Upper lobe of left lung (tissue), 6 donors: ENCODE measurements at regions not wholly inside any gene's neighbourhood (a gene's known extent, or its start where the extent isn't known, plus 50 kb on each side); places are given as distances from the start of the nearest gene placed in this dataset.

Source experiments
- ATAC-seq, 2 donors: fragments of 200-7000 bp; cut with Tn5 transposase; one replicate each; pipeline ENCODE4 v1.9.1; 2022; ENCODE audit warnings: mild to moderate bottlenecking in 2 of 2, moderate library complexity in 2 of 2; ENCODE audit not compliant: low FRiP score in 2 of 2
- DNase-seq, 2 donors: peaks; one replicate each; pipeline ENCODE4 v3.0.0-alpha.2; 2019 to 2020
- H3K27ac ChIP-seq, 4 donors: fragments of 200-600 bp; sonication (generic); one replicate each; pipeline ENCODE4 v1.5.1; 2016 to 2019
- H3K27me3 ChIP-seq, 4 donors: fragments of 200-600 bp; sonication (generic); one replicate each; pipeline ENCODE4 v1.5.1; 2017 to 2019
- H3K36me3 ChIP-seq, 4 donors: fragments of 200-600 bp; sonication (generic); one replicate each; pipeline ENCODE4 v1.5.1; 2016 to 2019
- H3K4me1 ChIP-seq, 4 donors: fragments of 200-600 bp; sonication (generic); one replicate each; pipeline ENCODE4 v1.5.1; 2018 to 2019
- H3K4me3 ChIP-seq, 4 donors: fragments of 200-600 bp; sonication (generic); one replicate each; pipeline ENCODE4 v1.5.1; 2017 to 2019; ENCODE audit warnings: mild to moderate bottlenecking in 2 of 4, moderate library complexity in 1 of 4
- H3K9me3 ChIP-seq, 4 donors: fragments of 200-600 bp; sonication (generic); one replicate each; pipeline ENCODE4 v1.5.1; 2018 to 2019
- CTCF ChIP-seq, 6 experiments: fragments of 450-650 bp in 4 of 6; fragments of 200-600 bp in 2 of 6; sonication (generic) in 2 of 6; IDR thresholded peaks; one replicate each; pipeline ENCODE4 v1.5.1; 2016 to 2019; ENCODE audit warnings: antibody characterized with exemption in 6 of 6
- EP300 ChIP-seq, 4 donors: sonication (generic); formaldehyde crosslinking; IDR thresholded peaks; one replicate each; pipeline ENCODE4 v1.5.1; 2017; ENCODE audit warnings: antibody characterized with exemption in 4 of 4, control low read depth in 2 of 4
- POLR2A ChIP-seq, 4 donors: fragments of 450-650 bp; IDR thresholded peaks; one replicate each; pipeline ENCODE4 v1.5.1; 2016 to 2017; ENCODE audit warnings: antibody characterized with exemption in 4 of 4, mild to moderate bottlenecking in 2 of 4
- POLR2AphosphoS5 ChIP-seq, 2 donors: sonication (generic); formaldehyde crosslinking; IDR thresholded peaks; one replicate each; pipeline ENCODE4 v1.5.1; 2017; ENCODE audit warnings: antibody characterized with exemption in 2 of 2
- WGBS, 2 donors: methylation state at CpG; one replicate each; pipeline ENCODE4 v1.1.5; 2017 to 2018; 5-methylcytosine and 5-hydroxymethylcytosine counted together
- donor health status: DM: no; HTN: no; CAD: no; lungs with moderate emphysema.
- donor health status: DM: no; HTN: yes; CAD: no; lungs with severe emphysema.

- TF ChIP-seq POLR2AphosphoS5 (IDR thresholded peaks at IDR 0.05) (peak in 1 of 2 donors; percentile 17), EP300 (IDR thresholded peaks at IDR 0.05) (no peak)
- ATAC-seq (no peak), DNase-seq (no peak)
- 53 to 58% methylated on average over 2 to 7 of the region's 7 CpGs for WGBS, 2 donors
- H3K27me3 ChIP-seq = no peaks in the 10 kb centered on the region
- H3K4me1 ChIP-seq = no peaks in the 10 kb centered on the region
- H3K4me3 ChIP-seq = no peak overlapping the region
- H3K27ac ChIP-seq = no peak overlapping the region
- H3K9me3 ChIP-seq = no peaks in the 10 kb centered on the region
- H3K36me3 ChIP-seq = no peaks in the 10 kb centered on the region
Measured at GRCh38 chr18:78367996-78368395, 611.6 kb upstream of the SALL3 start.

- no peak for DNase-seq
- 81 to 84% methylated on average over 7 to 10 of the region's 10 CpGs for whole genome bisulfite sequencing, 2 donors
Measured at GRCh38 chr18:78368726-78369125, 610.9 kb upstream of the SALL3 start.

GRCh38 chr18:78376046-78376445 lies 603.6 kb upstream of the SALL3 start:
- Histone ChIP-seq H3K27me3 (no peaks in the 10 kb centered on the region), H3K9me3 (no peaks in the 10 kb centered on the region), H3K36me3 (no peaks in the 10 kb centered on the region), H3K4me3 (no peak overlapping the region), H3K27ac (no peak overlapping the region), H3K4me1 (no peaks in the 10 kb centered on the region)
- WGBS, 2 donors = 80 to 90% methylated on average over 3 to 8 of the region's 8 CpGs
- TF ChIP-seq POLR2AphosphoS5 (IDR thresholded peaks at IDR 0.05) (no peak), CTCF (IDR thresholded peaks at IDR 0.05) (no peak), POLR2A (IDR thresholded peaks at IDR 0.05) (no peak), EP300 (IDR thresholded peaks at IDR 0.05) (no peak)
- no peak for ATAC-seq
- no peak for DNase-seq

More at GRCh38 chr18:78368726-78369125, 610.9 kb upstream of the SALL3 start:
- Histone ChIP-seq H3K9me3 (no peaks in the 10 kb centered on the region), H3K27me3 (no peaks in the 10 kb centered on the region), H3K4me1 (no peaks in the 10 kb centered on the region), H3K36me3 (no peaks in the 10 kb centered on the region), H3K4me3 (no peak overlapping the region), H3K27ac (no peak overlapping the region)
- TF ChIP-seq CTCF (IDR thresholded peaks at IDR 0.05) (no peak), POLR2A (IDR thresholded peaks at IDR 0.05) (no peak), EP300 (IDR thresholded peaks at IDR 0.05) (no peak), POLR2AphosphoS5 (IDR thresholded peaks at IDR 0.05) (no peak)
- ATAC-seq = peak in 1 of 2 donors; percentile 57

- no peak overlapping the region for H3K27ac ChIP-seq
- ATAC-seq (no peak), DNase-seq (no peak)
- TF ChIP-seq EP300 (IDR thresholded peaks at IDR 0.05) = no peak
- no peak for TF ChIP-seq CTCF (IDR thresholded peaks at IDR 0.05)
- TF ChIP-seq POLR2AphosphoS5 (IDR thresholded peaks at IDR 0.05) = no peak
- TF ChIP-seq POLR2A (IDR thresholded peaks at IDR 0.05) = no peak
- no peaks in the 10 kb centered on the region for H3K27me3 ChIP-seq
- no peaks in the 10 kb centered on the region for H3K4me1 ChIP-seq
- H3K4me3 ChIP-seq = no peak overlapping the region
- H3K9me3 ChIP-seq = no peaks in the 10 kb centered on the region
- H3K36me3 ChIP-seq = no peaks in the 10 kb centered on the region
- 67 to 84% methylated on average over 7 of the region's 7 CpGs for WGBS, 2 donors
Measured at GRCh38 chr18:78378403-78378802, 601.2 kb upstream of the SALL3 start.

GRCh38 chr18:78378983-78379382 lies 600.6 kb upstream of the SALL3 start:
- H3K27ac ChIP-seq = no peak overlapping the region
- TF ChIP-seq CTCF (IDR thresholded peaks at IDR 0.05) (no peak), POLR2A (IDR thresholded peaks at IDR 0.05) (no peak), EP300 (IDR thresholded peaks at IDR 0.05) (no peak), POLR2AphosphoS5 (IDR thresholded peaks at IDR 0.05) (no peak)
- ATAC-seq = no peak
- H3K27me3 ChIP-seq = no peaks in the 10 kb centered on the region
- no peaks in the 10 kb centered on the region for H3K36me3 ChIP-seq
- H3K4me1 ChIP-seq = no peaks in the 10 kb centered on the region
- no peaks in the 10 kb centered on the region for H3K9me3 ChIP-seq
- DNase-seq = no peak
- H3K4me3 ChIP-seq = no peak overlapping the region
- 89 to 92% methylated on average over 3 of the region's 3 CpGs for WGBS, 2 donors
